ENCODE measurements at regions not wholly inside any gene's neighbourhood (a gene's known extent, or its start where the extent isn't known, plus 50 kb on each side); places are given as distances from the start of the nearest gene placed in this dataset.
"Not testable (repeated sequence)": the region's sequence is repeated elsewhere in the genome, so short reads cannot be mapped to it uniquely, and the experiment has no call there.

DNA sequence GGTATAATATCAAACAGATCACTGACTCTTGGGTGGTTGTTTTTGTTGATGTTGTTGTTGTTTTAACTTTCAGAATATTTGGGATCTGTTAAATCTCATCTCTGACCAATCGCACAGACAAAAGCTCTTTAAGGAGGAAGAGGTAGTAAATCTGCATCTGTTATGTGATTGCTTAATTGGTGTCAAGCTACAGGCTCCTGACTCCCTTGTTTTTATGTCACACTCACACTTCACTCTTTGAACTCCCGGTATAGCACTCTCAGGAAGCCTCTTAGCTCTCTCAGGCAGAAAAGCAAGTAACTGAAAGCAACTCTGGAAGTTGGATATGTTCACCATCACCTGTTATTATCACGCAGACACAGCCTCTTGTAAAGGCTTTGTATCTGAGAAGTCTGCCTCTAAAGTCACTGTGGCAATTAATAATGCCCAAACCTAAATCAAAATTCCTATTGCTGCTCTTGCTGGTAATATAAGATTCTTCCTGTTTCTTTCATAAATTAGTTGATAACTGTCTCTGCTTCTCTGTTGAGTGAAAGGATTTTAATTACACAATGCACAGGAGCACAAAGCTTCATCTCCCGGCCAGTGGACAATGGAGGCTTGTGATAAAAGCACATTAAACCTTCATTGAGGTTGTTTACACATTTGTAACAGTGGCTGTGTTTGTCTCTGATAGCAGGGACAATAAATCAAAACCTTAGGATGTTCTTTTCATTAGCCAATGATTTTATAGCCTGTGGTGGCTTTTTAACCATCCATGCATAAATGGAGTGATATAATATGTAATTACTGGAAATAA is 576.7 kb downstream of the MFSD1 start:
- no peak for DNase-seq (ENCODE audit: low read depth)
- H3K4me3 ChIP-seq (ENCODE audit: low read depth, low read length): no peak overlapping the region
- no peak for TF ChIP-seq POLR2A (IDR thresholded peaks at IDR 0.05; ENCODE audit: extremely low read depth, insufficient read length)
- TF ChIP-seq, protein P1, sequence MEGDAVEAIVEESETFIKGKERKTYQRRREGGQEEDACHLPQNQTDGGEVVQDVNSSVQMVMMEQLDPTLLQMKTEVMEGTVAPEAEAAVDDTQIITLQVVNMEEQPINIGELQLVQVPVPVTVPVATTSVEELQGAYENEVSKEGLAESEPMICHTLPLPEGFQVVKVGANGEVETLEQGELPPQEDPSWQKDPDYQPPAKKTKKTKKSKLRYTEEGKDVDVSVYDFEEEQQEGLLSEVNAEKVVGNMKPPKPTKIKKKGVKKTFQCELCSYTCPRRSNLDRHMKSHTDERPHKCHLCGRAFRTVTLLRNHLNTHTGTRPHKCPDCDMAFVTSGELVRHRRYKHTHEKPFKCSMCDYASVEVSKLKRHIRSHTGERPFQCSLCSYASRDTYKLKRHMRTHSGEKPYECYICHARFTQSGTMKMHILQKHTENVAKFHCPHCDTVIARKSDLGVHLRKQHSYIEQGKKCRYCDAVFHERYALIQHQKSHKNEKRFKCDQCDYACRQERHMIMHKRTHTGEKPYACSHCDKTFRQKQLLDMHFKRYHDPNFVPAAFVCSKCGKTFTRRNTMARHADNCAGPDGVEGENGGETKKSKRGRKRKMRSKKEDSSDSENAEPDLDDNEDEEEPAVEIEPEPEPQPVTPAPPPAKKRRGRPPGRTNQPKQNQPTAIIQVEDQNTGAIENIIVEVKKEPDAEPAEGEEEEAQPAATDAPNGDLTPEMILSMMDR (IDR thresholded peaks at IDR 0.05; ENCODE audit: low read depth, low read length): no peak
- TF ChIP-seq MYC (IDR thresholded peaks at IDR 0.05; ENCODE audit: low read depth, low read length): no peak
- TF ChIP-seq, protein P2, sequence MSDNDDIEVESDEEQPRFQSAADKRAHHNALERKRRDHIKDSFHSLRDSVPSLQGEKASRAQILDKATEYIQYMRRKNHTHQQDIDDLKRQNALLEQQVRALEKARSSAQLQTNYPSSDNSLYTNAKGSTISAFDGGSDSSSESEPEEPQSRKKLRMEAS (IDR thresholded peaks at IDR 0.05; ENCODE audit: low read depth, low read length): no peak

DNA sequence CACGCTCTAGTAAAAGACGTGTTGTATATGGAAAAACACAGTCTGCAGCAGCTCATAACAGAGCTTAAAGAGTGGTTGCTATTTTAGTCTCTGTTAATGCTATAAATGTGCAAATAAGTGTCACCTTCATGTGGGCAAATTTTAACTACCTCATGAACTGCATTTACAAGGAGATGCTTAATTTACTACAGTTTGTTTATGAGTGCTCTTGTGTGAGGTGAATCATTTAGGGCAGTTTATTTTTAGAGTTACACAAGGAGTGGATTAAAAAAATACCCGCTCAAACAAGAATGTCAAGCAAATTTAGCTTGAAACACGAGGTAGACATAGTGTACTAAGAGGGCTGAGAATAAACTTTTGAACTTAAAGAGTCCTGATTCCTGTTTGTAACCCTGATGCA is 579.0 kb downstream of the MFSD1 start:
- no peak for DNase-seq (ENCODE audit: low read depth)
- TF ChIP-seq MYC (IDR thresholded peaks at IDR 0.05; ENCODE audit: low read depth, low read length) (no peak), POLR2A (IDR thresholded peaks at IDR 0.05; ENCODE audit: extremely low read depth, insufficient read length) (no peak)
- TF ChIP-seq, protein P1 (IDR thresholded peaks at IDR 0.05; ENCODE audit: low read depth, low read length): no peak
- TF ChIP-seq, protein P2 (IDR thresholded peaks at IDR 0.05; ENCODE audit: low read depth, low read length): no peak
- no peak overlapping the region for H3K4me3 ChIP-seq (ENCODE audit: low read depth, low read length)

DNA sequence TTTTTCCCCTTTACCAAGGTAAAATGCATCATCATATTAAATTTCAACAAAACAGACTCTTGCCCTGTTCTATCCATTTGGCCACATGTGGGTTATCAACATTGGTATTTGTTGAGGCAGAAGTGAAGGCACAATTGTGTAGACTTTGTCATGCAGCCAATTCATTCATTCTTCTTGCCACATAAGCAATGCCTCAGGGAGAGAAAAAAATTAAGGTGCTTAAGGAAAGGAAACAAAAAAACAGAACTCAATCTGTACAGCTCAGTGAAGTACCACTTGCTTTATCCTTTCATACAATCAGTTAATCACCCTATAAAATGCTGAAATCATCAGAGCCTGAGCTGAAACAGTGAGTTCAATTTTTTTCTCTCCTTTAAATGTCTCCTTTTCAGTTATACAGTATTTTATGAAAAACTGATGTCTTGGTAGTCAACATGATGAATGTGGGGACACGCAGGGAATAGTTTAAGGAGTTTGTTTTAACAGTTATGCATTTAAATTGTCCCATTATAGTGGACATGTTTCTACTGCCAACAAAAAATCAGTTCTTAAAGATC is 588.9 kb downstream of the MFSD1 start:
- DNase-seq (ENCODE audit: low read depth): no peak
- TF ChIP-seq, protein P2 (IDR thresholded peaks at IDR 0.05; ENCODE audit: low read depth, low read length): no peak
- TF ChIP-seq MYC (IDR thresholded peaks at IDR 0.05; ENCODE audit: low read depth, low read length) (no peak), POLR2A (IDR thresholded peaks at IDR 0.05; ENCODE audit: extremely low read depth, insufficient read length) (no peak)
- TF ChIP-seq, protein P1 (IDR thresholded peaks at IDR 0.05; ENCODE audit: low read depth, low read length): no peak

DNA sequence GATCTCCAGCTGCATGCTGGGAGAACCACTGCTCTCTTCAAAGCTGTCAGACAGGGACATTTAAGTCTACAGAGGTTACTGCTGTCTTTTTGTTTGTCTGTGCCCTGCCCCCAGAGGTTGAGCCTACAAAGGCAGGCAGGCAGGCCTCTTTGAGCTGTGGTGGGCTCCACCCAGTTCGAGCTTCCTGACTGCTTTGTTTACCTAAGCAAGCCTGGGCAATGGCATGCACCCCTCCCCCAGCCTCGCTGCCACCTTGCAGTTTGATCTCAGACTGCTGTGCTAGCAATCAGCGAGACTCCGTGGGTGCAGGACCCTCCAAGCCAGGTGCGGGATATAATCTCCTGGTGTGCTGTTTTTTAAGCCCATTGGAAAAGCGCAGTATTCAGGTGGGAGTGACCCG is 591.0 kb upstream of the IL12A start:
- not testable (repeated sequence) for H3K4me3 ChIP-seq (ENCODE audit: low read depth, low read length)

More for the DNA sequence above, 588.9 kb downstream of the MFSD1 start:
- no peak overlapping the region for H3K4me3 ChIP-seq (ENCODE audit: low read depth, low read length)

DNA sequence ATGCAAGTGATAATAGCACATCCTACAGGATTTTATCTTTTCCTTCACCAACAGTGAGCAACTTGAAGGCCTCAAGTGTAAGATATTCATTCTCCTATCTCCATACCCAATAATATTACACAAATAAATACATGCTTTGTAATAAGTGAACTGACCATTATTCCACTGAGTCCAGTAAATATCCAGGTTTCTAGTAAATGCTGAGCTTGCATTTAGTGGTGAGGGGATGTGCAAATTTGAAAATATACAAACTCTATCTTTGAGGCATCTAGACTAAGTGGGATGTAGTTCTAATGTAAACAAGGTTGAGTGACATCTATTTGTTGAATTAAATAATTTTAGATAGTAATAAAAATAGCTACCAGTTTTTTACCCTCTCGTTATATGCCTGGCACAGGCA is 587.6 kb upstream of the IL12A start:
- no peak for TF ChIP-seq POLR2A (IDR thresholded peaks at IDR 0.05; ENCODE audit: extremely low read depth, insufficient read length)
- TF ChIP-seq, protein P2 (IDR thresholded peaks at IDR 0.05; ENCODE audit: low read depth, low read length): no peak
- no peak for TF ChIP-seq MYC (IDR thresholded peaks at IDR 0.05; ENCODE audit: low read depth, low read length)
- TF ChIP-seq, protein P1 (IDR thresholded peaks at IDR 0.05; ENCODE audit: low read depth, low read length): no peak
- no peak for DNase-seq (ENCODE audit: low read depth)
- no peak overlapping the region for H3K4me3 ChIP-seq (ENCODE audit: low read depth, low read length)

More for the DNA sequence above, 591.0 kb upstream of the IL12A start:
- DNase-seq (ENCODE audit: low read depth): not testable (repeated sequence)

DNA sequence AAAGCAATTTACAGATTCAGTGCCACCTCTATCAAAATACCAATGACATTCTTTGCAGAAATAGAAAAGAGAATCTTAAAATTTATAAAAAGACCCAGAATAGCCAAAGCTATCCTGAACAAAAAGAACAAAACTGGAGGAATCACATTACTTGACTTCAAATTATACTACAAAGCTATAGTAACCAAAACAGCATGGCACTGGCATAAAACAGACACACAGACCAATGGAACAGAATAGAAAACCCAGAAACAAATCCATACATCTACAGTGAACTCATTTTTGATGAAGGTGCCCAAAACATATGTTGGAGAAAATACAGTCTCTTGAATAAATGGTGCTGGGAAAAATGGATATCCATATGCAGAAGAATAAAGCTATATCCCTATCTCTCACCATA is 578.9 kb upstream of the IL12A start:
- DNase-seq (ENCODE audit: low read depth): not testable (repeated sequence)

DNA sequence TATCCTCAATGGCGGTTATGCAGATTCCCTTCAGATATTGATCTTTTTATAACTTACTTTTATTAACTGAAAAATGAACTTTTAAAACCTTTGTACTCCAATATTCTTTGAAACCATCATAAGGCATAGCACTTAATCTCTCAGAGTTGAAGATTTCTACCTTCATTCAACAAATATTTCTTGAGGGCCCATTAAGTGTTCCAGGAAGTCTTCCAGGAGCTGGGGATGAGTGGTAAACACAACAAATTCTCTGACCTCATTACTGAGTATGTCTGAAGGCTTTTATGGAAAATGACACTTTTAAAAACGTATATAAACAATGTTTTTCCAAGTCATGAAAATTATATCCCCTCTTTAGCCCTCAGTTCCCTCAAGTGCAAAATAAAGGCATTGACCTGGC is 575.3 kb upstream of the IL12A start:
- no peak overlapping the region for H3K4me3 ChIP-seq (ENCODE audit: low read depth, low read length)
- no peak for DNase-seq (ENCODE audit: low read depth)
- TF ChIP-seq, protein P2 (IDR thresholded peaks at IDR 0.05; ENCODE audit: low read depth, low read length): no peak
- TF ChIP-seq, protein P1 (IDR thresholded peaks at IDR 0.05; ENCODE audit: low read depth, low read length): no peak

More for the DNA sequence above, 578.9 kb upstream of the IL12A start:
- H3K4me3 ChIP-seq (ENCODE audit: low read depth, low read length): not testable (repeated sequence)

Measured in NB4 (cell line).